ENCODE measurements at regions not wholly inside any gene's neighbourhood (a gene's known extent, or its start where the extent isn't known, plus 50 kb on each side); places are given as distances from the start of the nearest gene placed in this dataset.

DNA sequence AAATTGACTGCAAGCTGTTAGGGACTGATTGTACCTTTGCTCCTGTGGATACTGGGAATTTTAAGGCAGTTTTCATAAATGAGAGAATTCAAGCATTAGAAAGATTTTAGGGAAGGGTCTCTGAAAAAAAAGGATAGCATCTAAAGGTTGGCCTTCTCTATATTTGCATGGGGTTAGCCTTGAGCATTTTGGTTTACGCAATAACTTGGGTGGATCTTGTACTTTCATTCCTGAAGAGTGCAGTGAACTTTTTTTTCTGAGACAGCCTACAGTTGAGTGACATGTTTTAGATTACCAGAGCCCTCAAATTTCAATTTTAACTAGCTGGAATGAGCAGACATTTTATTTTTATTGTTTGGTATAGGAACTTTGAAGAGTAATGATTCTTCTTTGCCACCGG, 91.6 kb upstream of the NR3C1 start (continued):
- no peak for TF ChIP-seq SOX6 (IDR thresholded peaks at IDR 0.05)
- TF ChIP-seq SOX6 (CRISPR knock-in tag; IDR thresholded peaks at IDR 0.05): peak; percentile 45; the same call in 1 of the 2 replicates
- TF ChIP-seq SIX4 (CRISPR knock-in tag; IDR thresholded peaks at IDR 0.05): no peak
- TF ChIP-seq HNF4A (CRISPR knock-in tag; IDR thresholded peaks at IDR 0.05): peak; percentile 75
- peak; percentile 58 for TF ChIP-seq RARA (CRISPR knock-in tag; IDR thresholded peaks at IDR 0.05)
- TF ChIP-seq ZNF546 (CRISPR knock-in tag; conservative IDR thresholded peaks at IDR 0.05): no peak
- no peak for TF ChIP-seq GMEB1 (CRISPR knock-in tag; IDR thresholded peaks at IDR 0.05; ENCODE audit: borderline replicate concordance)
- TF ChIP-seq PITX1 (CRISPR knock-in tag; IDR thresholded peaks at IDR 0.05): no peak
- TF ChIP-seq, protein P1, sequence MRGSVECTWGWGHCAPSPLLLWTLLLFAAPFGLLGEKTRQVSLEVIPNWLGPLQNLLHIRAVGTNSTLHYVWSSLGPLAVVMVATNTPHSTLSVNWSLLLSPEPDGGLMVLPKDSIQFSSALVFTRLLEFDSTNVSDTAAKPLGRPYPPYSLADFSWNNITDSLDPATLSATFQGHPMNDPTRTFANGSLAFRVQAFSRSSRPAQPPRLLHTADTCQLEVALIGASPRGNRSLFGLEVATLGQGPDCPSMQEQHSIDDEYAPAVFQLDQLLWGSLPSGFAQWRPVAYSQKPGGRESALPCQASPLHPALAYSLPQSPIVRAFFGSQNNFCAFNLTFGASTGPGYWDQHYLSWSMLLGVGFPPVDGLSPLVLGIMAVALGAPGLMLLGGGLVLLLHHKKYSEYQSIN (CRISPR knock-in tag; IDR thresholded peaks at IDR 0.05; ENCODE audit: borderline replicate concordance): no peak
- no peak for TF ChIP-seq NFE2 (CRISPR knock-in tag; IDR thresholded peaks at IDR 0.05)
- TF ChIP-seq ZBTB21 (CRISPR knock-in tag; IDR thresholded peaks at IDR 0.05): no peak
- no peak for TF ChIP-seq MTF1 (CRISPR knock-in tag; IDR thresholded peaks at IDR 0.05)
- TF ChIP-seq KLF15 (CRISPR knock-in tag; IDR thresholded peaks at IDR 0.05; ENCODE audit: borderline replicate concordance): no peak
- TF ChIP-seq MEIS2 (CRISPR knock-in tag; IDR thresholded peaks at IDR 0.05): no peak
- TF ChIP-seq HOXA5 (CRISPR knock-in tag; IDR thresholded peaks at IDR 0.05): no peak
- no peak for TF ChIP-seq HIVEP1 (CRISPR knock-in tag; IDR thresholded peaks at IDR 0.05)
- TF ChIP-seq NR2F2 (IDR thresholded peaks at IDR 0.05; ENCODE audit: borderline replicate concordance, low read depth): no peak
- no peak for TF ChIP-seq HNRNPLL (IDR thresholded peaks at IDR 0.05; ENCODE audit: low read depth, low read length, poor library complexity, severe bottlenecking)
- no peak for TF ChIP-seq ARNT2 (CRISPR knock-in tag; IDR thresholded peaks at IDR 0.05; ENCODE audit: low read depth)
- TF ChIP-seq, protein P2, sequence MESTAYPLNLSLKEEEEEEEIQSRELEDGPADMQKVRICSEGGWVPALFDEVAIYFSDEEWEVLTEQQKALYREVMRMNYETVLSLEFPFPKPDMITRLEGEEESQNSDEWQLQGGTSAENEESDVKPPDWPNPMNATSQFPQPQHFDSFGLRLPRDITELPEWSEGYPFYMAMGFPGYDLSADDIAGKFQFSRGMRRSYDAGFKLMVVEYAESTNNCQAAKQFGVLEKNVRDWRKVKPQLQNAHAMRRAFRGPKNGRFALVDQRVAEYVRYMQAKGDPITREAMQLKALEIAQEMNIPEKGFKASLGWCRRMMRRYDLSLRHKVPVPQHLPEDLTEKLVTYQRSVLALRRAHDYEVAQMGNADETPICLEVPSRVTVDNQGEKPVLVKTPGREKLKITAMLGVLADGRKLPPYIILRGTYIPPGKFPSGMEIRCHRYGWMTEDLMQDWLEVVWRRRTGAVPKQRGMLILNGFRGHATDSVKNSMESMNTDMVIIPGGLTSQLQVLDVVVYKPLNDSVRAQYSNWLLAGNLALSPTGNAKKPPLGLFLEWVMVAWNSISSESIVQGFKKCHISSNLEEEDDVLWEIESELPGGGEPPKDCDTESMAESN (CRISPR knock-in tag; conservative IDR thresholded peaks at IDR 0.05): no peak
- no peak for TF ChIP-seq MTERF4 (CRISPR knock-in tag; IDR thresholded peaks at IDR 0.05)
- TF ChIP-seq, protein P3, sequence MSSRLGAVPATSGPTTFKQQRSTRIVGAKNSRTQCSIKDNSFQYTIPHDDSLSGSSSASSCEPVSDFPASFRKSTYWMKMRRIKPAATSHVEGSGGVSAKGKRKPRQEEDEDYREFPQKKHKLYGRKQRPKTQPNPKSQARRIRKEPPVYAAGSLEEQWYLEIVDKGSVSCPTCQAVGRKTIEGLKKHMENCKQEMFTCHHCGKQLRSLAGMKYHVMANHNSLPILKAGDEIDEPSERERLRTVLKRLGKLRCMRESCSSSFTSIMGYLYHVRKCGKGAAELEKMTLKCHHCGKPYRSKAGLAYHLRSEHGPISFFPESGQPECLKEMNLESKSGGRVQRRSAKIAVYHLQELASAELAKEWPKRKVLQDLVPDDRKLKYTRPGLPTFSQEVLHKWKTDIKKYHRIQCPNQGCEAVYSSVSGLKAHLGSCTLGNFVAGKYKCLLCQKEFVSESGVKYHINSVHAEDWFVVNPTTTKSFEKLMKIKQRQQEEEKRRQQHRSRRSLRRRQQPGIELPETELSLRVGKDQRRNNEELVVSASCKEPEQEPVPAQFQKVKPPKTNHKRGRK (CRISPR knock-in tag; IDR thresholded peaks at IDR 0.05): no peak
- no peak for TF ChIP-seq ZNF576 (CRISPR knock-in tag; IDR thresholded peaks at IDR 0.05)
- TF ChIP-seq CHD4 (IDR thresholded peaks at IDR 0.05; ENCODE audit: borderline replicate concordance, low read length): no peak
- TF ChIP-seq, protein P4, sequence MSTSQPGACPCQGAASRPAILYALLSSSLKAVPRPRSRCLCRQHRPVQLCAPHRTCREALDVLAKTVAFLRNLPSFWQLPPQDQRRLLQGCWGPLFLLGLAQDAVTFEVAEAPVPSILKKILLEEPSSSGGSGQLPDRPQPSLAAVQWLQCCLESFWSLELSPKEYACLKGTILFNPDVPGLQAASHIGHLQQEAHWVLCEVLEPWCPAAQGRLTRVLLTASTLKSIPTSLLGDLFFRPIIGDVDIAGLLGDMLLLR (CRISPR knock-in tag; IDR thresholded peaks at IDR 0.05): no peak

All from HepG2 (cell line).